ENCODE measurements at regions not wholly inside any gene's neighbourhood (a gene's known extent, or its start where the extent isn't known, plus 50 kb on each side); places are given as distances from the start of the nearest gene placed in this dataset.

- ChIA-PET CTCF (no interaction called here), POLR2A (no interaction called here)
- DNase-seq (ENCODE audit: extremely low spot score) = no peak
- TF ChIP-seq CTCF (IDR thresholded peaks at IDR 0.05; ENCODE audit: control extremely low read depth, extremely low read depth, low read depth, missing control alignments) = no peak
Measured at GRCh38 chr11:37100008-37100407, 502.0 kb upstream of the RAG2 start.

- CTCF ChIA-PET = no interaction called here
- DNase-seq (ENCODE audit: extremely low spot score) = no peak
- TF ChIP-seq CTCF (IDR thresholded peaks at IDR 0.05; ENCODE audit: control extremely low read depth, extremely low read depth, low read depth, missing control alignments) = no peak
- POLR2A ChIA-PET = no interaction called here
Measured at GRCh38 chr11:37092487-37092886, 494.5 kb upstream of the RAG2 start.

- no peak for TF ChIP-seq CTCF (IDR thresholded peaks at IDR 0.05; ENCODE audit: control extremely low read depth, extremely low read depth, low read depth, missing control alignments)
- POLR2A ChIA-PET = no interaction called here
- DNase-seq (ENCODE audit: extremely low spot score) = no peak
- CTCF ChIA-PET = no interaction called here
Measured at GRCh38 chr11:37089439-37089838, 491.4 kb upstream of the RAG2 start.

GRCh38 chr11:37088573-37088910, 490.5 kb upstream of the RAG2 start:
- ChIA-PET CTCF (no interaction called here), POLR2A (no interaction called here)
- no peak for TF ChIP-seq CTCF (IDR thresholded peaks at IDR 0.05; ENCODE audit: control extremely low read depth, extremely low read depth, low read depth, missing control alignments)
- DNase-seq (ENCODE audit: extremely low spot score) = no peak

- POLR2A ChIA-PET = no interaction called here
Measured at GRCh38 chr11:37087650-37088572, 489.9 kb upstream of the RAG2 start.

GRCh38 chr11:37078521-37078920, 480.5 kb upstream of the RAG2 start:
- TF ChIP-seq CTCF (IDR thresholded peaks at IDR 0.05; ENCODE audit: control extremely low read depth, extremely low read depth, low read depth, missing control alignments) = no peak

More at GRCh38 chr11:37087650-37088572, 489.9 kb upstream of the RAG2 start:
- no peak for TF ChIP-seq CTCF (IDR thresholded peaks at IDR 0.05; ENCODE audit: control extremely low read depth, extremely low read depth, low read depth, missing control alignments)
- CTCF ChIA-PET = interaction anchor here (0.9 to 1.4 kb wide), 3 partner anchors 8 to 32 kb away, joined by 3 read pairs; no protein-coding TSS in a partner anchor
- DNase-seq (ENCODE audit: extremely low spot score) = no peak

More at GRCh38 chr11:37078521-37078920, 480.5 kb upstream of the RAG2 start:
- no peak for DNase-seq (ENCODE audit: extremely low spot score)
- ChIA-PET CTCF (no interaction called here), POLR2A (no interaction called here)

Measured in GM10248 (cell line).